Right atrium auricular region (tissue), 2 donors: ENCODE measurements at regions not wholly inside any gene's neighbourhood (a gene's known extent, or its start where the extent isn't known, plus 50 kb on each side); places are given as distances from the start of the nearest gene placed in this dataset.
"Not testable (repeated sequence)": the region's sequence is repeated elsewhere in the genome, so short reads cannot be mapped to it uniquely, and the experiment has no call there.

Experiments
- DNase-seq: peaks from one replicate; pipeline ENCODE4 v3.0.0-alpha.2; 2019; ENCODE audit warnings: low spot score
- H3K27ac ChIP-seq, 2 donors: fragments of 200-600 bp; sonication (generic); 1 replicate in 1 of 2; 2 replicates in 1 of 2; pipeline ENCODE4 v1.5.1; 2016 to 2019
- H3K27me3 ChIP-seq, 2 donors: fragments of 200-600 bp; sonication (generic); one replicate each; pipeline versions ENCODE4 v1.5.1 to v1.6.0; 2017 to 2019
- H3K36me3 ChIP-seq: fragments of 200-600 bp; sonication (generic); one replicate; pipeline ENCODE4 v1.5.1; 2016
- H3K4me1 ChIP-seq, 2 donors: fragments of 200-600 bp; sonication (generic); one replicate each; pipeline versions ENCODE4 v1.5.1 to v1.6.0; 2017 to 2019
- H3K4me3 ChIP-seq, 2 donors: fragments of 200-600 bp; sonication (generic); 1 replicate in 1 of 2; 2 replicates in 1 of 2; pipeline ENCODE4 v1.5.1; 2017 to 2019; ENCODE audit warnings: mild to moderate bottlenecking in 1 of 2, moderate library complexity in 1 of 2
- H3K9me3 ChIP-seq, 2 donors: fragments of 200-600 bp; sonication (generic); one replicate each; pipeline ENCODE4 v1.5.1; 2019
- CTCF ChIP-seq, 2 donors: fragments of 200-600 bp; sonication (generic); IDR thresholded peaks; one replicate each; pipeline ENCODE4 v1.5.1; 2019; ENCODE audit warnings: antibody characterized with exemption in 2 of 2

- Histone ChIP-seq H3K9me3 (peaks cover 6 to 8% of the 10 kb centered on the region in 2 donors), H3K36me3 (no peaks in the 10 kb centered on the region), H3K4me1 (peaks cover 0 to 8% of the 10 kb centered on the region in 2 donors), H3K27ac (no peak overlapping the region), H3K4me3 (no peak overlapping the region), H3K27me3 (no peaks in the 10 kb centered on the region)
- no peak for DNase-seq
- no peak for TF ChIP-seq CTCF (IDR thresholded peaks at IDR 0.05)
These were observed 140.7 kb downstream of the MTPAP start for GRCh38 chr10:30208330-30208729.

- peak; percentile 13 for DNase-seq
- Histone ChIP-seq H3K9me3 (peaks cover 6 to 9% of the 10 kb centered on the region in 2 donors), H3K4me3 (no peak overlapping the region), H3K27ac (no peak overlapping the region), H3K4me1 (peaks cover 0 to 8% of the 10 kb centered on the region in 2 donors), H3K27me3 (no peaks in the 10 kb centered on the region), H3K36me3 (no peaks in the 10 kb centered on the region)
- no peak for TF ChIP-seq CTCF (IDR thresholded peaks at IDR 0.05)
These were observed 141.5 kb downstream of the MTPAP start for GRCh38 chr10:30207485-30208052.

- TF ChIP-seq CTCF (IDR thresholded peaks at IDR 0.05), result no peak
- Histone ChIP-seq H3K27me3 (no peaks in the 10 kb centered on the region), H3K36me3 (no peaks in the 10 kb centered on the region), H3K27ac (no peak overlapping the region), H3K4me3 (no peak overlapping the region), H3K9me3 (peaks cover 6 to 9% of the 10 kb centered on the region in 2 donors), H3K4me1 (no peaks in the 10 kb centered on the region)
- DNase-seq, result no peak
These were observed 140.6 kb upstream of the JCAD start for GRCh38 chr10:30200017-30200415.

GRCh38 chr10:30199376-30200016, 140.1 kb upstream of the JCAD start:
- no peak for DNase-seq
- no peak for TF ChIP-seq CTCF (IDR thresholded peaks at IDR 0.05)
- Histone ChIP-seq H3K27ac (no peak overlapping the region), H3K27me3 (no peaks in the 10 kb centered on the region), H3K4me1 (no peaks in the 10 kb centered on the region), H3K36me3 (no peaks in the 10 kb centered on the region), H3K9me3 (peaks cover 6 to 9% of the 10 kb centered on the region in 2 donors), H3K4me3 (no peak overlapping the region)

- Histone ChIP-seq H3K36me3 (no peaks in the 10 kb centered on the region), H3K4me1 (no peaks in the 10 kb centered on the region), H3K27ac (no peak overlapping the region), H3K27me3 (no peaks in the 10 kb centered on the region), H3K4me3 (no peak overlapping the region), H3K9me3 (no peaks in the 10 kb centered on the region)
- DNase-seq, result no peak
- no peak for TF ChIP-seq CTCF (IDR thresholded peaks at IDR 0.05)
These were observed 137.8 kb upstream of the JCAD start for GRCh38 chr10:30197186-30197585.

- not testable (repeated sequence) for H3K4me3 ChIP-seq, H3K9me3 ChIP-seq, H3K27ac ChIP-seq, H3K27me3 ChIP-seq, H3K4me1 ChIP-seq, H3K36me3 ChIP-seq, DNase-seq
These were observed 137.2 kb upstream of the JCAD start for GRCh38 chr10:30196559-30196958.
